Gastroesophageal sphincter (tissue), 3 donors: ENCODE measurements at regions not wholly inside any gene's neighbourhood (a gene's known extent, or its start where the extent isn't known, plus 50 kb on each side); places are given as distances from the start of the nearest gene placed in this dataset.

Experiments used
- CTCF ChIP-seq, 4 experiments: fragments of 200-600 bp in 2 of 4; fragments of 450-650 bp in 2 of 4; sonication (generic) in 1 of 4; IDR thresholded peaks; one replicate each; pipeline ENCODE4 v1.5.1; 2017 to 2019; ENCODE audit warnings: antibody characterized with exemption in 4 of 4, mild to moderate bottlenecking in 2 of 4, moderate library complexity in 2 of 4
- EP300 ChIP-seq: sonication (generic); formaldehyde crosslinking; IDR thresholded peaks from one replicate; pipeline ENCODE4 v1.6.1; 2017; ENCODE audit warnings: antibody characterized with exemption, mild to moderate bottlenecking
- POLR2A ChIP-seq, 2 donors: fragments of 450-650 bp; IDR thresholded peaks; one replicate each; pipeline ENCODE4 v1.6.1; 2017; ENCODE audit warnings: antibody characterized with exemption in 2 of 2, mild to moderate bottlenecking in 2 of 2, moderate library complexity in 1 of 2
- POLR2AphosphoS5 ChIP-seq: sonication (generic); formaldehyde crosslinking; IDR thresholded peaks from one replicate; pipeline ENCODE4 v1.6.1; 2017; ENCODE audit warnings: antibody characterized with exemption

DNA sequence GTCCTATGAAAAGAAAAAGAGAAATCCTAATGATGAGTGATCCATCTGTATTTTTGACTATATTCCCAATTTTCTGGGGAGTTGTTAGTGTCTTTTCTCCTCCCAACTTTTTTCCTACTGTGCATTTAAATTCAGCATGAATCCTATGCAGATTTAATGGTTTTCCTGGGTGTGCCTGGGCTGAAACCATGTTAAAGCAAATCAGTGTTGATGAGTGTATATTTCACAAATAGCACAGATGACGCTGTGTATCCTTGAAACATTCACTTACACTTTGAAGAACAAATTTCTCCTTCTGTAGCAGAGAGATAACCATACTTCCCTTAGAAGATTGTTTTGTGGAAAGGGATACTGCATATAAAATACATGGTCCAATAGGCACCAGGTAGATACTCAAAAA, 114.3 kb downstream of the TRIB2 start:
- TF ChIP-seq CTCF (IDR thresholded peaks at IDR 0.05): no peak
- TF ChIP-seq EP300: no peak
- no peak for TF ChIP-seq POLR2A (IDR thresholded peaks at IDR 0.05)
- no peak for TF ChIP-seq POLR2AphosphoS5
